ENCODE measurements at regions not wholly inside any gene's neighbourhood (a gene's known extent, or its start where the extent isn't known, plus 50 kb on each side); places are given as distances from the start of the nearest gene placed in this dataset.

DNA sequence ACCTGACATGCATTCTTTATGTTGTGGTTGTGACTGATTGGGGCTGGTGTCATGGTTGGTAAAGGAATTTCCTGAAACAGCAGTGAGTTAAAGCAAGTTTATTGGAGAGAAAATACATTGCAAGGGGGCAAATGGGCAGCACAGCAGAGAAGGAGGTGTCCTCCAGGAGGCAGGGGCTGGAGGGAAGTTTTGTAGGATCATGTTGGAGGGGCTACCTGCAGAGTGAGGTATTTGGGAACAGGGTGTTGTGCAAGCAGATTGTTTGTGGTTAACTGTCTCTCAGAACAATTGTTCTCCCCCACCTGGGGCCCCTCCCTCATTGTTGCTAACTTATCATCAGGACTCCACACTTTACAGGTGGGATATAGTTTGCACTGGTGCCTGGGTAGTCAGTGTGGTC, 196.0 kb downstream of the NSUN3 start:
- no peak for DNase-seq (ENCODE audit: low read depth in 2 of 2)

DNA sequence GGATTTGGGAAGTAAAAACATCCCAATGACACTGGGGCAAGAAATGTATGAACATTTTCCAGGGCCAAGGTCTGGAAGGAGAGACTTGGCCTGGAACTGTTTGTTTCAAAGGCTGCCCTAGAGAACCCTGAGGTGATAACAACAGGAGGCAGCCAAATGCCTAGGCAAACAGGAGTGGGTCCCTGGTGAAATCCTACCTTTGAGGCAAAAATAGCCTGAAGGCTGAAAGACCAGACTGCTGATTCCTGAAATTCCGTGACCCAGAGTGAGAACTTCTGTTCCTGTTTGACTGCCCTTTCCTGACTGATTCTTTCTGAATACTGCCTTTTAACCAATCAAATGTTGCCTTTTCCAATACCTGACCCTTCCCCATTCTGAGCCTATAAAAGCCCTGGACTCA, 196.4 kb downstream of the NSUN3 start:
- DNase-seq (ENCODE audit: low read depth in 2 of 2), result no peak

DNA sequence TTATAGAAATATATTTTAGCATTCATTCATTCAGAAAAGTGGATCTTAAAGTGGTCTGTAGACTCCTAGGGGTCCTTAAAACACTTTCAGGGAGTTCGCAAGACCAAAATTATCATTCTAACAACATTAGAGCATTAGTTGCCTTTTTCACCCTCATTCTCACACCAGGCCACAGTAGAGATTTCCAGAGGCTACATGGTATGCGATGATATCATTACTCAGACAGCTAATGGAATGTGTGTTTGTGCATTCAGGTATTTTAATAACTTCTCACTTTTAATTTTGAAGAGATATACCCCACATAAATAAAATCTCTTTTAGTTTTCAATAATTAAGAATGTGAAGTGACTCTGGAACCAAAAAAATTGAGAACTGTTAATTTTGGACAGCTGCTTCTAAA, 206.9 kb downstream of the NSUN3 start:
- DNase-seq (ENCODE audit: low read depth in 2 of 2), result no peak

- no peak for DNase-seq (ENCODE audit: low read depth in 2 of 2)
These were observed 209.2 kb downstream of the NSUN3 start for GRCh38 chr3:94272016-94272415.

DNA sequence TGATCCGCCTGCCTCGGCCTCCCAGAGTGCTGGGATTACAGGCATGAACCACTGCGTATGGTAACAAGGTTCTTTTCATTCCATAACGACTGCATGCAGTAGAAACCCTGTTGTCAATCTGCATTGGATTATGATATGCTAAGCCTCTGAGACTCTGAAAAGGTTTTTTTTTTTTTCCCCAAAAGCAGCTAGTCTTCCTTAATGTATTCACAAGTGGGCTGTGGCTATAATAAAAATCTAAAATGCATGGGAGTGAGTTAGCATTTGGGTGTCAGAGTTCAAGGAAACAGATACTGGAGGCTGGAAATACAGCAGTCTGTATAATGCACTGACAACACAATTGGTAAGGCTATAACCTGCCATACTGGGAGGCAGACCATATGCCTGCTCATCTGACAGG, 218.1 kb downstream of the NSUN3 start:
- DNase-seq (ENCODE audit: low read depth in 2 of 2), result no peak

GRCh38 chr3:94285872-94286271, 223.0 kb downstream of the NSUN3 start:
- DNase-seq (ENCODE audit: low read depth in 2 of 2), result no peak

DNA sequence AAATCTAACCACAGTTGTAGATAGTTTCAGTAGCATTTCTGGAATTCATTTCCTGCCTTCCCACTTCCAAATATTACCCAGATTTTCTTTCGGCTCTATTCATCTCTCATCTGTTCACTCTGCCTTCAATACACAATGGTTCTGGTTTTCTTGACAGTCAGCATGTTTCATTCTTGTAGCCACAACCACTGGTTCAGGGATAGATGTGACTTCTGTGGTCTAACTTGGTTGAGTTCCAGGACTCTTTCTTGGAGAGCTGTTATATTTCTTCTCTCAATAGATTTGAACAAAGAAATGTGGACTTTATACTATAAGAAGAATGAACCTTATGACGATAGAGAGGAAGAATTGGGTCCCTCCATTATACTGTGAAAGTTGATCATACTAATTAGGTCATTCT, 228.8 kb downstream of the NSUN3 start:
- DNase-seq (ENCODE audit: low read depth in 2 of 2), result no peak

GRCh38 chr3:94292151-94292550, 229.3 kb downstream of the NSUN3 start:
- DNase-seq (ENCODE audit: low read depth in 2 of 2), result no peak

- no peak for DNase-seq (ENCODE audit: low read depth in 2 of 2)
These were observed 230.9 kb downstream of the NSUN3 start for GRCh38 chr3:94293793-94294195.

DNA sequence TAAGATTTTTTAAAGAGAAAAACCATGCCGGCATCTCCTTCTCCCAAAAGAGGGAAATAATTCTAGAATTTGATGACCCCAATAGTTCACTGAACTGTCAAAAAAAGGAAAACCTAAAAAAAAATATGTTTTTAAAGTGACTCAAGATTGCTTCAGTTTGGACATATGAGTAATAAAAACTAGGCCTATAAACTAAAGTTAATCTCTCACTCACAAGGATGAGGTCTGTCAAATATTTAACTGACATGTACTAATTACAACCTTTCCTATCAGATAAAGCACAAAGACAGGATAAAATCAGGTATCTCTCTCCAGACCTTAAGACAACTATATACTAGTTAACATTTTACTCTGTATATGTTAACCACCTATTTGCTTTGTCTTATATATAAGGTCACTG, 231.9 kb downstream of the NSUN3 start:
- no peak for DNase-seq (ENCODE audit: low read depth in 2 of 2)

DNA sequence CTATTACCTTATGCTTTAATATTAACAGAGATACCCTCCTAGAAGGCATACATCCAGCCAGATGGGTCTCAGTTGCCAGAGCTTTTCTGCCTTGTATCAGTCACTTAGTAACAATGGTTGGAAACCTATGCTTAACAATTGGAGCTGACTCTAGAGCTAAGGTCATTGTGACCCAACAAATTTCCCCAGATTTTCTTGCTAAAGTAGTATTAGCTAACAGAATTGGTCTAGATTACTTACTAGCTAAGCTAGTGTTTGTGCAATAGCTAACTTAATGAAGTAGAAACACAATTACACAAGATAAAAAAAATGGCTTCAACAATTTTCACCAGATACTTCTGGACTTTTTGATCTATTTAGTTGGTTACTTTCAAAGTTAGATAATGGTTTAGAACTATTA, 236.9 kb downstream of the NSUN3 start:
- no peak for DNase-seq (ENCODE audit: low read depth in 2 of 2)

DNA sequence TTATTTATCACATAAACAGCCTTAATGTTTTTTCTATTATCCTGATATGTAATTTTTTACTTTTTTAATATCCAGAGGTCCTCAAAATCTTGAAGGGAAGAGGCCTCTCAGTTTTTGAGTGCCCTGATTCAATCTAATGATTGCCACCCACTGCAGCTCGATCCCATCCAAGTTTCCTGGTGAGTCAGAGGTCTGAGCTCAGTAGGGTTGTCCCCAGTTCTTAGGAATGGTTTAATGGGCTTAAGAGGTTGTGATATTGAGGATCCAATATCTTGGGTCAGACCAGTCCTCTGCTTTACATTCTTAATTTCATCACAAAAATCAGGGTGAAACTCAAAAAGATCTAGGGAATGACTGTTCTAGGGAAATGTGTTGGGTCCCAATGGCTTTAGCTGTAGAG, 238.5 kb downstream of the NSUN3 start:
- no peak for DNase-seq (ENCODE audit: low read depth in 2 of 2)

DNA sequence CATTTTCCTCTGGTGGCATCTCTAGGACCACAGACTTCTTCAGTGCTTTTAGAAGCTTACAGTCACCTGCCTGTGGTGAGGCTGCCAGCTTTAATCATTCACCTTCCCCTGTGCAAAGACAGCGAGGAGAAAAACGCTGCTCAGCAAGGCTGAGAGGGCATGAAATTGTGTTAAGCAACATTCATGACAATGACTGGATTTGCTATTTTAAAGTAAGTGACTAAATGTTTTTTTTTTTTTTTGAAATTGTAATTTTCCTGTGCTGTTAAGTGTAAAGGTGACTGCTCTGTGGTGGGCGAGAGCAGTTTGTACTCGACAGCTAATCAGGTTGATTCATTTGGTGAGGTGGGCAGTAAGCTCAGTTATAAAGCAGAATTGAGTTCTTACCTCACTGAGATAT, 240.4 kb downstream of the NSUN3 start:
- DNase-seq (ENCODE audit: low read depth in 2 of 2), result no peak

DNA sequence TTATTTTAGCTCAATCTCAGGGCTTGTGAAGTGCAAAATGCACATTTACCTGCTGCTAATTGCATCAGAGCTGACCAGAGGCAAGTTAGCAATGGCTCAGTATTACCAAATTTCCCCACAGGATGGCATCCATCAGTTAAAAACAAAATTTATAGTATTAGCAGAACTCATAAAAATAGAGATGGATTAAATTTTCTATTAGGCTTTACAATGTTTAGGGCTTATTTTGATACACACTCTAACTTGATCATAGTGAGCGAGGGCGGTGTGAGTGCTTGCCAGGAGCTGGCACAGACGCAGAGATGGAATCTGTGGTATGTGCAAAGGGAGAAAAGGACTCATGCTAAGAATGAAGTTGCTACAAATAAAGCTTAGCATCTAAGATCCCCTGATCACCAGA, 241.0 kb downstream of the NSUN3 start:
- DNase-seq (ENCODE audit: low read depth in 2 of 2), result no peak

DNA sequence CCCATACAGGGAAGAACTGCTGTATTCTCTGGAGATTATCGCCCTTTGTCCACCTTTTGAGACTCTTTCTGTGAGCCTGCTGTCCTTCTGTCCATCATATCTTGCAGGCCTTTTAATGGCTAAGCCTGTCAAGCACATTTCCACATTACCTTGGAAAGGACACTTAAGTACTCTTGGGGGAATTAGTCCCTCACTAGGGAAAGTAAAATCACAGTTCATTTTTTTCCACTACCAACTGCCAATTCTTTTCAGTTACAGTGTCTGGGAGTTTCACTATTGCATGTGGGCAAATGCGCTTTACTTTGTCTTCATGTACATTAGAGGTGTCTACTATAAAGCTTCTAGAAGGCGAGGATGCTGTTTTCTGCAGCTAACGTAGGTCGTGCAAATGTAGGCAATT, 242.1 kb downstream of the NSUN3 start:
- DNase-seq (ENCODE audit: low read depth in 2 of 2), result no peak

DNA sequence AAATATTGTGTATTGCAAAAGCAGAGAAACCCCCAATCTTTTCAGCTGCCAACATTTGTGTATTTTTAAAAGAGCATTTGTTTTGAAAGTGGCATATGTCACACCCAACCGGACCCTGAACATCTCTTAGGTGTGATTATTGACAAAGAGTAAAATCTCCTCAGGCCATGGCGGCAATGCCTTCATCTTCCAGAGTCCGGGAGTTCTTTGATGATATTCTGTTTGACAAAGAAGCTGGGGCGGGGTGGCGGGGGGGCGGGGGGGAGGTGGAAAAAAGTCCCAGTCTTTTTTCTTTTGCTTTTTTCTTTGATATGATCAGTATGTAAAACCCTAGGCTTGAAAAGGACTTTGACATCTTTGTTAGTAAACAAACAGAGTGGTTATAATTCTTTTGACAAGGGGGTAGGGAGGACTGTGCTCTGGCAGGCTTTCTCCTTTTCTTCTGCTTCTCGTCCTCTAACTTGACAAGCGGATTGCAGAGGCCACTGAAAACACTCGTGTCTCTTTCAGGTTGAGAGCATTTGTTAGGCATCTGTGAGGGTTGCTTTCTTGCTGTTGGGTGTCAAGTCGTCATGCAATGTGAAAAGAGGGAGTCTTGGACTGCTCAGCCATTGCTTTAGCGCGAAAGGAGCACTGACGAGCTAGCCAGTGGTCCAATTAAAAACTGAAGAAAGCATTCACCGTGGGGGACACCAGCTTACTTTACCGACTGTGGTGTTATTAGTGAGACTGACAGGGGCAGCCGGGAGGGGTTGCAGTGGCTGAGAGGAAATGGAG, 243.2 kb downstream of the NSUN3 start:
- no peak for DNase-seq (ENCODE audit: low read depth in 2 of 2)

GRCh38 chr3:94307588-94307987, 244.7 kb downstream of the NSUN3 start:
- DNase-seq (ENCODE audit: low read depth in 2 of 2), result no peak

DNA sequence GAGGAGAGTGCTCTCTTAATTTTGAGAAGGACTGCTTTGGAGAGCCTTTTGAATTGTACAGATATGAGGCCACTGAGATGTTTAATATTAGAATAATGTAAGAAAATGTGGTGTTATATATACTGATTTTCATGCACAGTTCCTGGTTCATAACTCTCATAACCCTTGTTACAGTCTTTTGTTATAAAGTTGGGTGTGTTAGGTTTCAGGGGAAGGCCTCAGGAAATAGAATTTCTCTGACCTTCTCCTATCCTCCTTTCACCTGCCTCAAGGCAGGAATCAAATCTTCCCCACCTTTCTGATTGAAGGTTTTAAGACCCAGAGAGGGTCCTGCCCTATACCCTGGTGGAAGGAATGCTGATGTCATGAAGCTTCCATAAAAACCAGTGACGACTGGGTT, 245.9 kb downstream of the NSUN3 start:
- DNase-seq (ENCODE audit: low read depth in 2 of 2), result no peak

DNA sequence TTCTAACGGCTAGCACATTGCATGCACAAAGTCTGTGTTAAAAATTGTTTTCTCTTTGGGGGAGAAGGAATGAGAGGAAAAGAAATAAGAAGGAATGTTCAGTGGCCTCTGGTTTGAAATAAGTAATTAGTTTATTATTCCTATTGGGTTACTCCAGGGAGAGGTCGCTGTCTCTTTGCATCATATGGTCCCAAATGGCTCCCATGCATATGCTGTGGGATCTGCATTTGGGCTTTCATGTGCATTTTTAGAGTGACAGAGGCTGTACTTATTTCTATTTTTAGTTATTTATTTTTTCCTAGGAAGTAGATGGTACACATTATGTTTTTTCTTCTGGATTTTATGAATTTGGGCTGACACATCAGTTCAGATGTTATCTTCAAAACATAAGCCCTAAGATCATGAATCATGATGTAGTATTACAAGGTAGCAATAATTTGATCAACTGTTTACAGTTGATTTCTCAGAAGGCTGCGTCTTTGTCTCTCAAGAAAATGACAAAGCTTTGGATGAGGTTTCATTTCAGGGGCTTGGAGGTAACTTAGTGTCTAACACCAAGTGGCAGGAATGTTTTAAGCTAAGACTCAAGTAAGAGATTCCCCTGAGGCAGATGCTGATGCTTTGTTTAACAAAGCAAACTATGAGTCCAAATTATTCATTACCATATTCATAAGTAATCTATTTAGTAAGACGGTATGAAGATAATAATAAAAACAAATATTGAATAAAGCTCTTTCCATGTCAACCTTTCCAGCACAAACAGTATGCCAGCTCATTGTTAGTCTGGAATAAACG, 247.7 kb downstream of the NSUN3 start:
- no peak for DNase-seq (ENCODE audit: low read depth in 2 of 2)

- no peak for DNase-seq (ENCODE audit: low read depth in 2 of 2)
These were observed 248.8 kb downstream of the NSUN3 start for GRCh38 chr3:94311651-94312050.

DNA sequence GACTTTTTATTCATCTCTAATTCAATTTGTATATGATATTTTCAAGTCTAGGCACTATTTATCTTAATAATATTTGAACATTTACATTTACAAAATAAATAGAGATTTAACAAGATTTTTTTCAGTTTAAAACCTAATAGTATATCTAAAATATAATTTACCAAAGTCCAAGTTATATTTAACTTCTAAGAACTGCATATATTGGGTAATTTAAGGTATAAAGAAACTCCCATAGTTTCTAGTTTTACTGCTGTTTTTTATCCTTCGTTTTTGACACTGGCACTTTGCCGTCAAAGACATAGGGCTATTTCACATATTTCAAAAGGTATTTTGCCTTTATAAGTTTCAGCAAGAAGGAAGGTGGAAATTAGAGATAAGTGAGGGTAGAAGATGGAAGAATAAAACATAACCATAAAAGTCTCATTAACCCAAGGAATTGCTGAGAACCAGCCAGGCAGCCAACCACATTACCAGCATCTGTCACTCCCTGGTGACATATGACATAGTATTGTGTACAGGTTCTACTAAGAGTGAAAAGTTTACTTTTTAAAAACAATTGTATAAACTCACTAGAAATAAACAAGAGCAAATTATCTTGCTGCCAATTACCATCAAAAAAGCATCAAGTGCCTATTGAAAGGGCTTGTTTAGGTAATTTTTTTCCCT, 251.5 kb downstream of the NSUN3 start:
- no peak for DNase-seq (ENCODE audit: low read depth in 2 of 2)

DNA sequence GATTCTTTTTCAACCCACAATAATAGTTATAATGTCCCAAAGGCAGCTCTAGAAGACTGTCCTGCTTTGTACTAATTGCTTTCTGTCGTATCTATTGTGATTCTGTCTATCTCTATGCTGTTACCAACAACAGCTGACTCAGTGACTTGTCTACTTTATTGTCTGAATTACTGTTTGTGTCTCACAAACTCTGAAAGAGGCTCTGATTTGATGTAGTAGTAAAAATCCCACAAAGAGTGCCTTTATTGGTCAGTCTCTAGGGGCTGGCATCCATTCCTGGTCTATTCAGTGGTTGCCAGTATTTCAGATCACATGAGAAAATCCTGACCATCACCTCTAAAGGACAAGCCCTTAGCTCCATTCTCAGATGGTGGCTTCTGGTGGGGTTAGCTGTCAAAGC, 254.2 kb downstream of the NSUN3 start:
- no peak for DNase-seq (ENCODE audit: low read depth in 2 of 2)

DNA sequence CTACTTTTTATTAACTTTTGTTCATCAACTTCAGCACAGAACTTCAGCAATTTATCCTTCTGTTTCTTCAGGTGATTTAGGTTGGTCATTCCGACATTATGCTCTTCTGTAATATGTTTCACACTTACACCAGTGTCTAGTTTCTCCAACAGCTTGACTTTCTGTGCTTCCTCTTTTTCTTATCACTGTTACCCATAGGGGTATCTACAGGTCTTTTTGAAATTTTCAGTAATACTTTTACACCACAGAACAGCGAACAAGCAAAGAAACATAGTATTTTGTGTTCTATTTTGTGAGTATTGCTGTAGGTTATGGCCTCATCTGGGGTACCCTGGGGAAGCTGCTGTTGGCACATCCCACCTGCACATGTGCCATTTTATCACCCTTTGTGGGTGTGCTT, 260.7 kb downstream of the NSUN3 start:
- DNase-seq (ENCODE audit: low read depth in 2 of 2), result no peak

Measured in activated CD4-positive, alpha-beta T cell treated with anti-CD3 and anti-CD28 coated beads for 24 hours (primary cell).